Colonic mucosa (tissue), 4 donors: ENCODE measurements at regions not wholly inside any gene's neighbourhood (a gene's known extent, or its start where the extent isn't known, plus 50 kb on each side); places are given as distances from the start of the nearest gene placed in this dataset.

ENCODE experiments used
- DNase-seq: peaks from one replicate; pipeline ENCODE4 v3.0.0-alpha.2; 2020
- H3K27ac ChIP-seq: fragments of 200-600 bp; one replicate; pipeline ENCODE4 v1.8.0; 2021
- H3K27me3 ChIP-seq: fragments of 200-600 bp; one replicate; pipeline ENCODE4 v1.8.0; 2021
- H3K36me3 ChIP-seq: fragments of 200-600 bp; one replicate; pipeline ENCODE4 v1.8.0; 2021
- H3K4me1 ChIP-seq: fragments of 200-600 bp; one replicate; pipeline ENCODE4 v1.8.0; 2021; ENCODE audit warnings: mild to moderate bottlenecking
- H3K4me3 ChIP-seq: fragments of 200-600 bp; one replicate; pipeline ENCODE4 v1.8.0; 2021
- H3K9ac ChIP-seq, 2 donors: one replicate each; pipeline ENCODE4 v1.7.0; 2013; ENCODE audit warnings: control low read depth in 2 of 2, low read depth in 2 of 2, low read length in 2 of 2
- H3K9me3 ChIP-seq: fragments of 200-600 bp; one replicate; pipeline ENCODE4 v1.8.0; 2021
- CTCF ChIP-seq: fragments of 200-600 bp; IDR thresholded peaks from one replicate; pipeline ENCODE4 v1.8.0; 2022; ENCODE audit warnings: antibody characterized with exemption, mild to moderate bottlenecking
- intact Hi-C: fragments of 100-400 bp; cut with DNase I; formaldehyde crosslinking; loops from one replicate; pipeline ENCODE4 v1.14.1; 2022
- donor health status: healthy.
- donor health status: DM: no; HTN: no; CAD: no.
- donor health status: DM: no; HTN: no; CAD: no.

- Histone ChIP-seq H3K9me3 (no peaks in the 10 kb centered on the region), H3K27me3 (no peaks in the 10 kb centered on the region), H3K4me3 (no peak overlapping the region), H3K36me3 (no peaks in the 10 kb centered on the region), H3K9ac (no peak overlapping the region), H3K4me1 (peaks cover 7% of the 10 kb centered on the region), H3K27ac (no peak overlapping the region)
- DNase-seq, result no peak
- no peak for TF ChIP-seq CTCF
- intact Hi-C loops, result no loop called here
These were observed 166.1 kb downstream of the LTN1 start for GRCh38 chr21:28826569-28826968.

- no peak for TF ChIP-seq CTCF
- Histone ChIP-seq H3K27ac (no peak overlapping the region), H3K4me3 (no peak overlapping the region), H3K27me3 (no peaks in the 10 kb centered on the region), H3K36me3 (no peaks in the 10 kb centered on the region), H3K4me1 (peaks cover 7% of the 10 kb centered on the region), H3K9ac (no peak overlapping the region), H3K9me3 (no peaks in the 10 kb centered on the region)
- intact Hi-C loops, result no loop called here
- no peak for DNase-seq
These were observed 166.7 kb downstream of the LTN1 start for GRCh38 chr21:28826021-28826420.

- no peak overlapping the region for H3K9ac ChIP-seq
- no peaks in the 10 kb centered on the region for H3K36me3 ChIP-seq
- H3K4me1 ChIP-seq, result peaks cover 7% of the 10 kb centered on the region
- no peak for TF ChIP-seq CTCF
- H3K27me3 ChIP-seq, result no peaks in the 10 kb centered on the region
- no peaks in the 10 kb centered on the region for H3K9me3 ChIP-seq
- H3K4me3 ChIP-seq, result no peak overlapping the region
- intact Hi-C loops, result no loop called here
- DNase-seq, result no peak
- peak overlapping the region; percentile 50 for H3K27ac ChIP-seq
These were observed 169.2 kb downstream of the LTN1 start for GRCh38 chr21:28823429-28823828.

- peak; percentile 67 for DNase-seq
- H3K27ac ChIP-seq, result peak overlapping the region; percentile 50
- no peaks in the 10 kb centered on the region for H3K36me3 ChIP-seq
- H3K4me1 ChIP-seq, result peaks cover 7% of the 10 kb centered on the region
- intact Hi-C loops, result no loop called here
- no peak overlapping the region for H3K4me3 ChIP-seq
- H3K27me3 ChIP-seq, result no peaks in the 10 kb centered on the region
- no peaks in the 10 kb centered on the region for H3K9me3 ChIP-seq
- no peak for TF ChIP-seq CTCF
- H3K9ac ChIP-seq, result no peak overlapping the region
These were observed 170.0 kb downstream of the LTN1 start for GRCh38 chr21:28822486-28823335.

GRCh38 chr21:28822123-28822399 is 170.6 kb downstream of the LTN1 start:
- TF ChIP-seq CTCF, result no peak
- Histone ChIP-seq H3K27me3 (no peaks in the 10 kb centered on the region), H3K27ac (peak overlapping the region; percentile 50), H3K4me1 (peaks cover 7% of the 10 kb centered on the region), H3K9ac (no peak overlapping the region), H3K9me3 (no peaks in the 10 kb centered on the region), H3K4me3 (no peak overlapping the region), H3K36me3 (no peaks in the 10 kb centered on the region)
- no peak for DNase-seq
- intact Hi-C loops, result no loop called here
